Stimulated activated naive CD8-positive, alpha-beta T cell treated with anti-CD3 and anti-CD28 coated beads, Interleukin-15, amount 100 ng/mL, for 72 hours (primary cell): ENCODE measurements at regions not wholly inside any gene's neighbourhood (a gene's known extent, or its start where the extent isn't known, plus 50 kb on each side); places are given as distances from the start of the nearest gene placed in this dataset.

Experiments
- ATAC-seq: fragments of 150-1000 bp; cut with Tn5 transposase; 2 replicates; pipeline ENCODE4 v1.10.0; 2021; ENCODE audit warnings: mild to moderate bottlenecking, moderate library complexity
- DNase-seq, 2 donors: peaks; one replicate each; pipeline ENCODE4 v3.0.0; 2021 to 2022
- H3K27ac Mint-ChIP-seq, 2 donors: one replicate each; pipeline ENCODE4 v1.8.0; 2022; ENCODE audit warnings: mild to moderate bottlenecking in 2 of 2, mixed read lengths in 2 of 2, moderate library complexity in 2 of 2
- H3K27me3 Mint-ChIP-seq: one replicate; pipeline ENCODE4 v1.8.0; 2022; ENCODE audit warnings: mixed read lengths
- H3K4me1 Mint-ChIP-seq: one replicate; pipeline ENCODE4 v1.8.0; 2022; ENCODE audit warnings: mild to moderate bottlenecking, mixed read lengths
- H3K4me3 Mint-ChIP-seq, 2 donors: one replicate each; pipeline ENCODE4 v1.8.0; 2022; ENCODE audit warnings: mild to moderate bottlenecking in 2 of 2, mixed read lengths in 2 of 2, moderate library complexity in 1 of 2
- H3K9me3 Mint-ChIP-seq, 2 donors: one replicate each; pipeline ENCODE4 v1.8.0; 2022; ENCODE audit warnings: mixed read lengths in 2 of 2

DNA sequence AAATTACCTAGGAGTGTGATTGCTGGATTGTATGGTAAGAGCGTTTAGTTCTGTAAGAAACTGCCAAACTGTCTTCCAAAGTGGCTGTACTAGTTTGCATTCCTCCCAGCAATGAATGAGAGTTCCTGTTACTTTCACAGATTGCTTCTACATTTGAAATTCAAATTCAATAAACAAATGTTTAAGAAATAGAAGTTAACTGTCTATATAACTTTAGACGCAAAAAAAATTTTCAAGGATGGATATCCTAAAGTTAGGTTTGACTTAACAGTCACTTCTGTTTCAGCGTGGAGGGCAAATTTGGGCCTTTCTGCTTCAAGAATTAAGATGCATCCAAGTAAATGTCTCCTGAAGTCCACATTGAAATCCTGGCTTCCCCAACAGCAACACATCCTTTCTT lies 445.6 kb downstream of the TAF11L14 start:
- no peaks in the 10 kb centered on the region for H3K27me3 Mint-ChIP-seq
- no peak for DNase-seq
- no peak overlapping the region for H3K27ac Mint-ChIP-seq
- no peak overlapping the region for H3K4me3 Mint-ChIP-seq
- ATAC-seq: no peak
- no peaks in the 10 kb centered on the region for H3K4me1 Mint-ChIP-seq
- H3K9me3 Mint-ChIP-seq: peaks cover 19 to 21% of the 10 kb centered on the region in 2 donors

DNA sequence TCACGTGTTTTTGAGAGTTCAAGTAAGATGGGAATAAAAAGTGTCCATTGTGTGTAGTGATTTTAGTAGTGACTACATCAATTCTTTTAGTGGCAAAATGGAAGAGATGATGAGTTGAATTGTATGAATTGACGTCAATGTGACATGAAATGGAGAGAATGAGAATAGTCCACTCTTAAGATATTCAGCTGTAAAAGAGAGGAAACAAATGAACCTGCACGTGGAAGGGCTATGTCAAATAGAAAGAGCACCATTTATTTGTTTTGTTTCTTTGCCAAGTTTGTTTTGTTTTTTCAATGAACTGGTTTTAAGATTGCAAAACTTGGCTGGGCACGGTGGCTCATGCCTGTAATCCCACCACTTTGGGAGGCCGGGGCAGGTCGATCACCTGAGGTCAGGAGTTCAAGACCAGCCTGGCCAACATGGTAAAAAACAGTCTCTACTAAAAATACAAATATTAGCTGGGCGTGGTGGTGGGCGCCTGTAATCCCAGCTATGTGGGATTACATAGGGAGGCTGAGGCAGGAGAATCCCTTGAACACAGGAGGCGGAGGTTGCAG lies 453.8 kb downstream of the TAF11L14 start:
- Mint-ChIP-seq H3K27ac (no peak overlapping the region), H3K4me1 (no peaks in the 10 kb centered on the region), H3K4me3 (no peak overlapping the region), H3K27me3 (no peaks in the 10 kb centered on the region), H3K9me3 (peaks cover 17 to 26% of the 10 kb centered on the region in 2 donors)
- no peak for DNase-seq
- no peak for ATAC-seq

DNA sequence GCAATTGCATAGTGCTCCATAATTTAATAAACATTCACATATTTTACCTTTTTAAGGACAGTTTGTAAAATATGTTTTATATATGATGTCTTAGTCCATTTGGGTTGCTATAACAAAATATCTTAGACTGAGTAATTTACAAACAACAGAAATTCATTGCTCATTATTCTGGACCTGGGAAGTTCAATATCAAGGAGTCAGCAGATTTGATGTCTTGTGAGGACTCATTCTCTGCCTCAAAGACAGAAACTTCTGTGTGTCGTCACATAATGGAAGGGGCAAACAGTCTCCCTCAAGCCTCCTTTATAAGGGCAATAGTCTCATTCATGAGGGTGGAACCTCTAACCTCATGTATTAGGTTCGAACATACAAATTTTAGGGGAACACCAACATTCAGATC lies 455.9 kb downstream of the TAF11L14 start:
- H3K4me3 Mint-ChIP-seq: no peak overlapping the region
- peaks cover 17 to 19% of the 10 kb centered on the region in 2 donors for H3K9me3 Mint-ChIP-seq
- H3K27ac Mint-ChIP-seq: no peak overlapping the region
- H3K27me3 Mint-ChIP-seq: no peaks in the 10 kb centered on the region
- ATAC-seq (no peak), DNase-seq (no peak)
- no peaks in the 10 kb centered on the region for H3K4me1 Mint-ChIP-seq

DNA sequence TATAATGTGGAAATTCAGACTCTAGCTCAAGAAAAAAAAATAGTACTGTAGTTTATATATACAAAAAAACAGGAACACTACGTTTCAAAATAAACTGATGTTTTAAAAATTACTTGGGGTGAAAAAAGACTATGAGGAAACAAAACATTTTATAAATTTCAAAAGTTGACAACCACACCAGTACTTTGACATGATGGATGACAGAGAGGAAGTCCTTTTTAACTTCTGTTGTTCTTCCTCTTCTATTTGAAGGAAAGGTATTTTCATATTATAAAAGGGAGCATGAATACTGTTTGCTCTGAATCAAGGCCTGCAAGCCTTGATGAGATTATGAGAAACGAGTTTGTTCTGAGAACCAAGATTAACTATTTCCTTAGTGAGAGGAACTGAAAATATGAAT lies 456.9 kb downstream of the TAF11L14 start:
- DNase-seq (no peak), ATAC-seq (no peak)
- no peak overlapping the region for H3K4me3 Mint-ChIP-seq
- H3K4me1 Mint-ChIP-seq: no peaks in the 10 kb centered on the region
- H3K27ac Mint-ChIP-seq: no peak overlapping the region
- H3K27me3 Mint-ChIP-seq: no peaks in the 10 kb centered on the region
- H3K9me3 Mint-ChIP-seq: peaks cover 14 to 20% of the 10 kb centered on the region in 2 donors

DNA sequence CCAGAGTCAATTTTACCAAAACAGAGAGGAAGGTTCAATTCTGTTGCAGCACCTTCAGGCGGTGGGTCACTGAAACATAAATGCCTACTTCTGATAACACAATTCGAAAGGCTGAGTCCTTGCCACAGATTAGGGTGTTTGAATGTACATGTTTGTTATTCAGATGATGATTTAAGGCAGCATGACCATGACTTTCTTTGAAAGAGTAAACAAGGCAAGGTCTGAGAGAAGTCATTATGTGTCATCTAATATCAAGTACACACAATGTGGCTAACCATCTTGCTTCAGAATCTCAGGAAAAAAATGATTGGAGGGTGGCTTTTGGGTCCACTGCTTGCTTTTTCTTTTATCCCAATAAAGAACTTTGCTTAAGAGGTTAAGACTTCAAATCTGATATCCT lies 457.5 kb downstream of the TAF11L14 start:
- H3K27me3 Mint-ChIP-seq: no peaks in the 10 kb centered on the region
- ATAC-seq: no peak
- no peak for DNase-seq
- H3K27ac Mint-ChIP-seq: no peak overlapping the region
- no peaks in the 10 kb centered on the region for H3K4me1 Mint-ChIP-seq
- H3K9me3 Mint-ChIP-seq: peaks cover 14 to 21% of the 10 kb centered on the region in 2 donors
- H3K4me3 Mint-ChIP-seq: no peak overlapping the region

DNA sequence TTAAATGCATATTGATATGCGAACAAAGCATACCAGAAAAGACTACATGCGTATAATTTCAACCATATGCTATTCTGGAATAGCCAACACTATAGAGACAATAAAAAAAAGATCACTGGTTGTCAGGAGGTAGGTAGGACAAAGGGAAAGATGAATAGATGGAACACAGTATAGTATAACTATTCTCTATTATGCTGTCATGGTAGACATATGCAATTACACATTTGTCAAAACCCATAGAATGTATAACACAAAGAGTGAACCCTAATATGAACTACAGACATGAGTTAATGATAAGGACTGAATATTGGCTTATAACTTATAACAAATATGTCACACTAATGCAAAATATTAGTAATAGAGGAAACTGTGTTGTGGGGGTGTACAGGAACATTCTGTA lies 460.8 kb downstream of the TAF11L14 start:
- ATAC-seq (no peak), DNase-seq (no peak)
- Mint-ChIP-seq H3K4me3 (no peak overlapping the region), H3K9me3 (peaks cover 8% of the 10 kb centered on the region in 2 donors), H3K27me3 (no peaks in the 10 kb centered on the region), H3K4me1 (no peaks in the 10 kb centered on the region), H3K27ac (no peak overlapping the region)

DNA sequence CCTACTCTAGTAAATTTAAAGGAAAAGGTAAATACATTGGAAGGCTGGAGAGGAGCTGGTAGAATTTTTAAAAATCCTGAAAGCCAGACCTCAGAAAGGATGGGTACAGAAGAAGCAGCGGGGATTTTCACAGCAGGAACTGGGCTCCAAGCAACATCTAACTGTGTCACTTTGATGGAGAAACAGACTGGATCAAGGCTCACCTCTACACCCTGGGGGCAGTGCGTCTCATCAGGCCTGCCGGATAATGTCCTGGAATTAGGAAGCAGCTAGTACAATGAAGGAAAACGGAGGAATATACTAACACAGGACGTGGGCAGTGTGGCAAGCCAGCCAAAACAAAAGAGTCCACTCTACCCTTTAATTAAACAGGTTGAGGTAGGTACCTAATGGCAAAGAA lies 463.6 kb downstream of the TAF11L14 start:
- DNase-seq (no peak), ATAC-seq (no peak)
- Mint-ChIP-seq H3K27ac (no peak overlapping the region), H3K4me1 (no peaks in the 10 kb centered on the region), H3K4me3 (no peak overlapping the region), H3K9me3 (peaks cover 8% of the 10 kb centered on the region in 2 donors), H3K27me3 (no peaks in the 10 kb centered on the region)

DNA sequence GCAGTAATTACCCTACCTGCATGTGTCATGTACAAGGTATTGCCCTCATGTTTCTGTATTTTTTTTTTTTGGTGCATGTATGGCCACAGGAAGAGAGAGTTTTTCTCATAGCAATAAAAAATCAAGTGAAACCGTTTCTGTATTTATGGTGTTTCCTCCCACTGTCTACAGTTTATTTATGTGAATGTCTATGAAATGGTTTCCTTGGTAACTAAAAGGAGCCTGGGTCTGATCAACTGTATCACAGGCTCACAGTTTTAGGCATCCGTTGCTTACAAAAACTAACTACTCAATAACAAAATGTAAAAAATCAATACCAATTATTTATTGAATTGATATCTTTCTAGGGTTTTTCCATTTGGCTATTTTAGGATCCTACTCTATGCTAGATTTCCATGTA lies 464.4 kb downstream of the TAF11L14 start:
- Mint-ChIP-seq H3K4me1 (no peaks in the 10 kb centered on the region), H3K27me3 (no peaks in the 10 kb centered on the region)

DNA sequence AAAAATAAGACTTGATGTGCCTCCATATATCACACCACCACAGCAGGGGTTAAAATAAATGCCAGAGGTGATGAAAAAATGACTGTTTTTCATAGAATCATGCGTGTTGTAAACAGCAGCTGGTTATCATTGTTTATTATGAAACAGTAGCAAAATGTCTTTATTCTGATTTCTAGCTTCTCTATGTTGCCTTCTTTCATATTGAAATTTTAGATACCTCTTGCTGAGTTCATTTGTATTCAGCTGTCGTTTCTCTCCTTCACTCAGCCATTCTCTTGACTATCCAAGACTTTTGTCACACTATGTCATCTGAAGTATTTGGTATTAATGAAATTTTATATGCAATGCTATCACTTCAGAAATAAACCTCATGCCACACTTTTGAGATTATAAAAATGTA lies 465.0 kb downstream of the TAF11L14 start:
- Mint-ChIP-seq H3K4me1 (no peaks in the 10 kb centered on the region), H3K27ac (no peak overlapping the region), H3K9me3 (peaks cover 4 to 8% of the 10 kb centered on the region in 2 donors), H3K4me3 (no peak overlapping the region), H3K27me3 (no peaks in the 10 kb centered on the region)
- ATAC-seq (no peak), DNase-seq (no peak)

More for the DNA sequence above, 464.4 kb downstream of the TAF11L14 start:
- DNase-seq: no peak
- Mint-ChIP-seq H3K4me3 (no peak overlapping the region), H3K9me3 (peaks cover 4 to 8% of the 10 kb centered on the region in 2 donors), H3K27ac (no peak overlapping the region)
- no peak for ATAC-seq

DNA sequence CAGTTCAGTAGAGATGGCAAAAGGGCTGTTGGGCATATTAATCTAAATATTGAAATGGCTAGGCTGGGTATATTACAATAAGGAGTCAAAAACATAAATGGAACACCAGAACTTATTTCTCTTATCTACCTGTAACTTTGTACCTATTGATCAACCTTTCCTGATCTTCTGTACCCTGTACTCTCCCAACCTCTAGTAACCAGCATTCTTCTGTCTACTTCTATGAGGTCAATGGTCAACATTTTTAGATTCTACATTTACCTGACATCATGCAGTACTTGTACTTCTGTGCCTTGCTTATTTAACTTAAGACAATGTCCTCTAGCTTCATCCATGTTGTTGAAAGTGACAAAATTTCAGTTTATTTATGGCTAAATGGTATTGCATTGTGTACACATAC lies 467.3 kb downstream of the TAF11L14 start:
- H3K4me3 Mint-ChIP-seq: no peak overlapping the region

DNA sequence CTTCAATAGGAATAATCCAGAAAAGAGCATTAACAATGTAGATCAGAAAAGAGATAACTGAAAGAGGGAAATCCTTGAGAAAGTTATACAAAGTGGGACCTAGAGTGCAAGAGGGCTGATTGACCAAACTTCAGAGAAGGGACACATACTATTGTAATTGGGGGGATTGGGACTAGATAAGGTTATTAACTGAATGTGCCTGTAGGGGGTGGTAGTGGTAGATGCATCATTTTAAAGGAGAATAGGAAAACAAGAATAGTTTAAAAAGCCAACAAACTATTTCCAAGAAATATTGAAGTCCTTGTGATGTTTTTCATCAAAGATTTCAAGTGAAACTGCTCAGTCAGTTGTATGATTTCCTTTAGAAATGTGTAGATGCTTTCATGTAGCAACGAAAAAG lies 468.5 kb downstream of the TAF11L14 start:
- Mint-ChIP-seq H3K4me1 (no peaks in the 10 kb centered on the region), H3K4me3 (no peak overlapping the region), H3K27me3 (no peaks in the 10 kb centered on the region), H3K27ac (no peak overlapping the region), H3K9me3 (peaks cover 0 to 12% of the 10 kb centered on the region in 2 donors)
- ATAC-seq: no peak
- DNase-seq: no peak

More for the DNA sequence above, 467.3 kb downstream of the TAF11L14 start:
- no peak overlapping the region for H3K27ac Mint-ChIP-seq
- no peaks in the 10 kb centered on the region for H3K27me3 Mint-ChIP-seq
- peaks cover 0 to 4% of the 10 kb centered on the region in 2 donors for H3K9me3 Mint-ChIP-seq
- DNase-seq (no peak), ATAC-seq (no peak)
- H3K4me1 Mint-ChIP-seq: no peaks in the 10 kb centered on the region

DNA sequence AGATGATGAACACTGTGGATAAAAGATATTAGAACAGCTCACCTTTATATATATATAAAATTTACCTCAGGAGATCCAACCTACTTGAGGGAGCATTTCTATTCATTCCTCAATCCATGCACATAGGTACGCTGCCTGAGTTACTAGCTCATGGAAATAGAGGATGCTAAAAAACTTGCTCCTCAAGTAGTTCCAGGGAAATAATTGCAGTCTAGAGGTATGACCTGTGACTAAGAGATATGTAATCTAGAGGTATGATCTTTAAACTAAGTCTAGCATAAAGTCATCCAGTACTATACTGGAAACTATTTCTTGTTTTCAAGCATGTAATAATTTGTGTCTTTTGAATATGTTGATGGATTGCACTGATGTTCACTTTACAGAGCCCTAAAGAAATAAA lies 471.2 kb downstream of the TAF11L14 start:
- Mint-ChIP-seq H3K9me3 (peaks cover 8 to 14% of the 10 kb centered on the region in 2 donors), H3K4me3 (no peak overlapping the region), H3K27ac (no peak overlapping the region), H3K4me1 (no peaks in the 10 kb centered on the region), H3K27me3 (no peaks in the 10 kb centered on the region)
- ATAC-seq (no peak), DNase-seq (no peak)

DNA sequence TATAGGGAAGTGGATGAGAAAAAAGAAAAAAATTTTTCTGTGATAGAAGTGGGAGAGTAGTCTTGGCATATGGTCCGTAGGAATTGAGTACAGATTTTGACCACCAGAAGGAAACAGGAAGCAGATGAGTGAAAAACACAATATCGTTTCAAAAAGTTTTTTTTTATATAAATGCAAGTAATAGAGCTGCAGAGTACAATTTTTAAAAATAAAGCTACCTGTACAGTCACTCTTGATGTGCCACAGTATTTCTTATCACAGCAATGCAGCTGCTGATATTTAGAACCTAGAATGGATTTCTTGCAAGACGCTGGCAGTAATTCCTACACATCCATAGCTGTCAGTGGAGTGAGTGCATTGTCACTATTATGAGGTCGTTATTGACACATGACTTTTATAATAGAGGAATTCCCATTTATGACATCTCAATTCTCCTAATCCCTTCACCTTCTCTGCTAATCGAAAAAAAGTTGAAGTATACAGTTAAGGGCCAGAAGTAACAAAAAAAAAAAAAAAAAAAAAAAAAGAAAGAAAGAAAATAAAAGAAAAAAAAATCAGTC lies 477.7 kb downstream of the TAF11L14 start:
- DNase-seq: no peak

DNA sequence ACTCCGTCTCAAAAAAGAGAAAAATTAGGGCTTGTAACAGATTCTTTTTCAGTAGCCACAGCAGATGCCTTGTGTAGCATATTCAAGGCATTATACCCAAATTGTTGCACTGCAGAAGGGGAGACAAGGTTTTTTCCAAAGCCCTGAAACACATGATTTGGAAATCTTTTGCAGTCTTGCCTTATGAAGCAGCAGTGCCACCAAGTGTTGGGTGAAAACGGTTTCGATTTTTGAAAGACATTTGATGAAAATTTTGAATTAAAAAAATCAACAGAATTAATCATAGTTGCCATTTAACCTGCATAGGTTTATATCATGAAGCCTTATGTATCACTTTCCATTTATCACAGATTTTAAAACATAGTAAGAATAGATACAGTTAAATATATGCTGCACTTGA lies 479.5 kb downstream of the TAF11L14 start:
- ATAC-seq (no peak), DNase-seq (no peak)
- no peaks in the 10 kb centered on the region for H3K4me1 Mint-ChIP-seq
- H3K27me3 Mint-ChIP-seq: no peaks in the 10 kb centered on the region
- H3K4me3 Mint-ChIP-seq: no peak overlapping the region
- H3K9me3 Mint-ChIP-seq: peaks cover 0 to 23% of the 10 kb centered on the region in 2 donors
- H3K27ac Mint-ChIP-seq: no peak overlapping the region

More for the DNA sequence above, 477.7 kb downstream of the TAF11L14 start:
- Mint-ChIP-seq H3K27ac (no peak overlapping the region), H3K9me3 (peaks cover 12 to 20% of the 10 kb centered on the region in 2 donors), H3K4me1 (no peaks in the 10 kb centered on the region), H3K4me3 (no peak overlapping the region), H3K27me3 (no peaks in the 10 kb centered on the region)
- no peak for ATAC-seq

DNA sequence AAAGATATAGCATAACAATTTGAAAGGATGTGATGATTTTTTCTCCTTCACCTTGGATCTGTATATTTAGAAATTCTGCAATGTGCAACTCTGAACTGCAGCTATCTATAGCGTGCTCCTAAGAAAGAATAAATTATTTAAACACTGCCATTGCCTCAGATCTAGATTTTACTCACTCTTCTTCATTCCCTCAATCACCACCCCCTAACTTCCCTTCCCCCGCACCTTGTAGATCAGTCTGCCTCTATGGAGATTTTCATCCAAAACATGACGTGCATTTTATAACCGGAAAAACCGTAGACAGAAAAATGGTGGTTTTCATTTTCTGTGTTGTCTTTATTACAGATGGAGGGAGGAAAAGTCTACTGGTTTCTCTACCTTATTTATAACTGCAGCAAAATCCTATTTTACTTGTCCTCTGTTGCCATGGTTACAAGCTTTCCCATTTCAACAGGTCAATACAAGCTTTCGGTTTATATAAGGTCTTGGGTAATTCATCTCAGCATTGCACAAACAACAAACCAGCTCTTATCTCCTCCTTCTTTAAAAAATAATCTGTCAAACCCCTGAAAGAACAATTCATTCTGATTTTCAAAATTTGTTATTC lies 480.0 kb downstream of the TAF11L14 start:
- H3K27ac Mint-ChIP-seq: no peak overlapping the region
- DNase-seq: no peak

DNA sequence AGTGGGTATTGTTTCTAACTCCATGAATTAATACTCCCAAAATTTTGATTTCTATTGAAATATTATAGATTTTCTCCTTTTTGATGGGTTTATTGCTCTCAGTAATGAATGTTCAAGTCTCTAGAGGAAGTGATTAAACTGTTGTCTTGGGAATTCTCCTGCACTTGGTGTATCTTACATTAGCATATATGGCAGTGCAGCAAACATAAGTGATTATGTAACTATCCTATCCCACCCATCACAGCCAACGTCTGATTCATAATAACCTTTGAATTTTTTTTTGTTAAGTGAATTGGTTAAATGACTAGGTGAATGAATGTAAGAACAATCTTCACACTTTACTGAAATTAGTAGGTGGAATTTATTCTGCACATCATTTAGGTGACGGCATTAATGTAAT lies 483.7 kb downstream of the TAF11L14 start:
- Mint-ChIP-seq H3K9me3 (peaks cover 22 to 47% of the 10 kb centered on the region in 2 donors), H3K4me1 (no peaks in the 10 kb centered on the region), H3K4me3 (no peak overlapping the region), H3K27me3 (no peaks in the 10 kb centered on the region), H3K27ac (no peak overlapping the region)
- DNase-seq (no peak), ATAC-seq (no peak)

More for the DNA sequence above, 480.0 kb downstream of the TAF11L14 start:
- no peak overlapping the region for H3K4me3 Mint-ChIP-seq
- ATAC-seq: no peak
- no peaks in the 10 kb centered on the region for H3K4me1 Mint-ChIP-seq
- peaks cover 0 to 23% of the 10 kb centered on the region in 2 donors for H3K9me3 Mint-ChIP-seq
- no peaks in the 10 kb centered on the region for H3K27me3 Mint-ChIP-seq
